Peyer's patch (tissue), 4 donors: ENCODE measurements at regions not wholly inside any gene's neighbourhood (a gene's known extent, or its start where the extent isn't known, plus 50 kb on each side); places are given as distances from the start of the nearest gene placed in this dataset.

Experiments used
- POLR2A ChIP-seq, 2 donors: fragments of 450-650 bp; IDR thresholded peaks; one replicate each; pipeline ENCODE4 v1.5.1; 2017; ENCODE audit warnings: antibody characterized with exemption in 2 of 2, mild to moderate bottlenecking in 2 of 2, moderate library complexity in 2 of 2
- TF ChIP-seq, protein P1 (sequence below), 6 experiments: fragments of 450-650 bp in 4 of 6; fragments of 200-600 bp in 2 of 6; sonication (generic) in 1 of 6; IDR thresholded peaks; one replicate each; pipeline ENCODE4 v1.5.1; 2017 to 2019; ENCODE audit warnings: antibody characterized with exemption in 6 of 6, mild to moderate bottlenecking in 3 of 6, moderate library complexity in 1 of 6

DNA sequence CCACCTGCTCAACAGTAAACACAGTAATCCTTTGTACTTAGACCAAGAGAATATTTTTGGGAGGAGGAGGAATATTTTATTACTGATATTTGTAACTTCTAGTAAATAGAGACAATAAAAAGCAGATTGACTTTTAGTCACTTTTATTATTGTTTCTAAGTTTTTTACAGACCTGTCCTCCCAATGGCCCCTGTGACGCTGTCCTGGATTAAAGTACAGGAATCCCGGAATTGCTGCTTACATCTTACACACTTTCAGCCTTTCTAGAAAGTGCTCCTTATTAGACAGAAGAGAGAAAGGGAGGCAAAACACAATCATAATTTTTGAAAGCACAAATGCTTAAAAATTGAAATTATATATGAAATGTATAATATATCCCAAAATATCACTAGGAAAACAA lies 86.4 kb upstream of the PRKG1 start:
- TF ChIP-seq, protein P1, sequence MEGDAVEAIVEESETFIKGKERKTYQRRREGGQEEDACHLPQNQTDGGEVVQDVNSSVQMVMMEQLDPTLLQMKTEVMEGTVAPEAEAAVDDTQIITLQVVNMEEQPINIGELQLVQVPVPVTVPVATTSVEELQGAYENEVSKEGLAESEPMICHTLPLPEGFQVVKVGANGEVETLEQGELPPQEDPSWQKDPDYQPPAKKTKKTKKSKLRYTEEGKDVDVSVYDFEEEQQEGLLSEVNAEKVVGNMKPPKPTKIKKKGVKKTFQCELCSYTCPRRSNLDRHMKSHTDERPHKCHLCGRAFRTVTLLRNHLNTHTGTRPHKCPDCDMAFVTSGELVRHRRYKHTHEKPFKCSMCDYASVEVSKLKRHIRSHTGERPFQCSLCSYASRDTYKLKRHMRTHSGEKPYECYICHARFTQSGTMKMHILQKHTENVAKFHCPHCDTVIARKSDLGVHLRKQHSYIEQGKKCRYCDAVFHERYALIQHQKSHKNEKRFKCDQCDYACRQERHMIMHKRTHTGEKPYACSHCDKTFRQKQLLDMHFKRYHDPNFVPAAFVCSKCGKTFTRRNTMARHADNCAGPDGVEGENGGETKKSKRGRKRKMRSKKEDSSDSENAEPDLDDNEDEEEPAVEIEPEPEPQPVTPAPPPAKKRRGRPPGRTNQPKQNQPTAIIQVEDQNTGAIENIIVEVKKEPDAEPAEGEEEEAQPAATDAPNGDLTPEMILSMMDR (IDR thresholded peaks at IDR 0.05), result no peak
- TF ChIP-seq POLR2A (IDR thresholded peaks at IDR 0.05), result no peak
